Right atrium auricular region (tissue), 2 donors: ENCODE measurements at regions not wholly inside any gene's neighbourhood (a gene's known extent, or its start where the extent isn't known, plus 50 kb on each side); places are given as distances from the start of the nearest gene placed in this dataset.

Experiments
- DNase-seq: peaks from one replicate; pipeline ENCODE4 v3.0.0-alpha.2; 2019; ENCODE audit warnings: low spot score
- H3K27ac ChIP-seq, 2 donors: fragments of 200-600 bp; sonication (generic); 1 replicate in 1 of 2; 2 replicates in 1 of 2; pipeline ENCODE4 v1.5.1; 2016 to 2019
- H3K27me3 ChIP-seq, 2 donors: fragments of 200-600 bp; sonication (generic); one replicate each; pipeline versions ENCODE4 v1.5.1 to v1.6.0; 2017 to 2019
- H3K36me3 ChIP-seq: fragments of 200-600 bp; sonication (generic); one replicate; pipeline ENCODE4 v1.5.1; 2016
- H3K4me1 ChIP-seq, 2 donors: fragments of 200-600 bp; sonication (generic); one replicate each; pipeline versions ENCODE4 v1.5.1 to v1.6.0; 2017 to 2019
- H3K4me3 ChIP-seq, 2 donors: fragments of 200-600 bp; sonication (generic); 1 replicate in 1 of 2; 2 replicates in 1 of 2; pipeline ENCODE4 v1.5.1; 2017 to 2019; ENCODE audit warnings: mild to moderate bottlenecking in 1 of 2, moderate library complexity in 1 of 2
- H3K9me3 ChIP-seq, 2 donors: fragments of 200-600 bp; sonication (generic); one replicate each; pipeline ENCODE4 v1.5.1; 2019
- CTCF ChIP-seq, 2 donors: fragments of 200-600 bp; sonication (generic); IDR thresholded peaks; one replicate each; pipeline ENCODE4 v1.5.1; 2019; ENCODE audit warnings: antibody characterized with exemption in 2 of 2

DNA sequence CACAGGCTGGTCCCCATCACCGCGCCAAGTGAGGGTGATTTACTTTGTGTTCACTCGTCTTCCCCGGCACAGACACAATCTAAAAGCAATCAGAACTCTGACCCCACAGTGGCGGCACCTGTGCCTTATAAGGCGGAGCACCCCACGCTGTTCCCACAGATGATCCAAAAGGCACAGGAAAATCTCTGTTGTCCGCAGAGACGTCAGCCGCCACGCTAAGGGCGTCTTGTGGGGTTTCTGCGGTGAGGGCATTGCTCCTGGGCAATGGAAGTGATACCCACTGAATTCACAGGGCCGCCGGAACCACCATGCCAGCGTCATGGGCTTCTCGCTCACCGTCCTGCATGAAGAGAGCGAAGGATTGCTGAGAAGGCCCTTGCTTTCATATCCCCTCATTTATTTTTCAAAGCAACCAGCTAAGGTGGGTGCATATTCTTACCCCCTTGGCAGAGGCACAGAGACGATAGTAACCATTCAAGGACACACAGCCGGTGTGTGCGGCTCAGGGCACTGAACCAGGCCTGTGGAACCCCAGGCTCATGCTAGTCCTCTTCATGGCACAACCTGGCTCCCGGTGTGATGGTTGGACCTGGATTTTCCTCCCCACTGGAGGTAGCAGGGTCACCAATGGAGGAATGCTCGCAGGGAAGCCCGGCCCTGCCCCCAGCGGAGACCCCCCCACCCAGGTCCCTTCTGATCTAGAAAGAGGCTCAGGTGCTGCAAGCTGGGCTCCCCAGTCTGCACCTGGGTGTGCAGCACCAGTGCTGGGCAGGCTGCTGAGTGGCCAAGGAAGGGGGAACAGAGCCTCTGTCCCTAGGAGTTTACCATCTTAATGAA is 279.0 kb downstream of the TCERG1L start:
- H3K27me3 ChIP-seq = no peaks in the 10 kb centered on the region
- H3K4me3 ChIP-seq = no peak overlapping the region
- no peaks in the 10 kb centered on the region for H3K9me3 ChIP-seq
- no peak overlapping the region for H3K27ac ChIP-seq
- H3K36me3 ChIP-seq = no peaks in the 10 kb centered on the region
- no peak for TF ChIP-seq CTCF (IDR thresholded peaks at IDR 0.05)
- no peaks in the 10 kb centered on the region for H3K4me1 ChIP-seq
- no peak for DNase-seq

- Histone ChIP-seq H3K27me3 (no peaks in the 10 kb centered on the region), H3K4me1 (no peaks in the 10 kb centered on the region), H3K36me3 (no peaks in the 10 kb centered on the region), H3K4me3 (no peak overlapping the region), H3K9me3 (no peaks in the 10 kb centered on the region), H3K27ac (no peak overlapping the region)
- no peak for TF ChIP-seq CTCF (IDR thresholded peaks at IDR 0.05)
- no peak for DNase-seq
These were observed 278.1 kb downstream of the TCERG1L start for GRCh38 chr10:131033166-131034085.

DNA sequence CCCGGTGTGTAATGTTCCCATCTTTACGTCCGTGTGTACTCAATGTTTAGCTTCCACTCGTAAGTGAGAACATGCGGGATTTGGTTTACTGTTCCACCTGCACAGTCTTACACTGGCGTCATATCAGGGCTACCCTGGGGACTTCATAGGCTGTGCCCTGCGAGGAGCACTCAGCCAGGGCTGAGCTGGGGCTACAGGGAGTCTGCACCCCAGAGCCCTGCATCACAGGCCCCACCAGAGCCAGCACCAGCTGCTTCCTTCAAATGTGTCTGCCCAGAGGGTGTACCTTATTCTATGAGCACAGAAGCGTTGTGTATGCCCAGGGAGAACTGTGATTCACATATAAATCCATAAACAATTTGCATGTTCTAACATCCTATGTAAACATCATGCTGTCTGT is 277.1 kb downstream of the TCERG1L start:
- DNase-seq = no peak
- Histone ChIP-seq H3K27me3 (no peaks in the 10 kb centered on the region), H3K4me3 (no peak overlapping the region), H3K36me3 (no peaks in the 10 kb centered on the region), H3K4me1 (no peaks in the 10 kb centered on the region), H3K27ac (no peak overlapping the region), H3K9me3 (no peaks in the 10 kb centered on the region)
- no peak for TF ChIP-seq CTCF (IDR thresholded peaks at IDR 0.05)

DNA sequence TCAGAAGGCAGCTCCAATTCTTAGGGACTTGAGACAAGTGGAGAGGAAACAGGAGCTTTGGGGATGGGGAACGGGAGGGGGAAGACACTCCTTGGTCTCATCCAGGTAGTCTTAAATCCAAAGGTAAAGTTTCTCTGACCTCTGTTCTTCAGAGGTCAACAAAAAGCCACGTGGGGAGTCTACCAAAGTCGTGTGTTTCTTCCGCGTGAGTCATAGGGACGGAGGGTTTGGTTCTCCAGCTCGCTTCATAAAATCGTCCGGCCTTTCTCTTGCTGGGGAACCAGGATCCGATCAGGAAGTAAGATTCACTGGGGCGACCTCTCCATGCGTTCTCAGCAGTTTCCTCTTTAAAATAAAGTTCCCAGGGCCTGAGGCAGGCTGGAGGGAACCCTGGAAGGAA is 275.7 kb downstream of the TCERG1L start:
- no peak overlapping the region for H3K4me3 ChIP-seq
- H3K27ac ChIP-seq = no peak overlapping the region
- H3K9me3 ChIP-seq = no peaks in the 10 kb centered on the region
- no peak for DNase-seq
- no peaks in the 10 kb centered on the region for H3K27me3 ChIP-seq
- no peaks in the 10 kb centered on the region for H3K4me1 ChIP-seq
- no peak for TF ChIP-seq CTCF (IDR thresholded peaks at IDR 0.05)
- no peaks in the 10 kb centered on the region for H3K36me3 ChIP-seq

- Histone ChIP-seq H3K36me3 (no peaks in the 10 kb centered on the region), H3K9me3 (no peaks in the 10 kb centered on the region), H3K4me3 (no peak overlapping the region), H3K4me1 (no peaks in the 10 kb centered on the region), H3K27ac (no peak overlapping the region), H3K27me3 (no peaks in the 10 kb centered on the region)
- DNase-seq = no peak
- TF ChIP-seq CTCF (IDR thresholded peaks at IDR 0.05) = no peak
These were observed 273.5 kb downstream of the TCERG1L start for GRCh38 chr10:131038056-131038455.
